ENCODE measurements at regions not wholly inside any gene's neighbourhood (a gene's known extent, or its start where the extent isn't known, plus 50 kb on each side); places are given as distances from the start of the nearest gene placed in this dataset.
A peak's percentile ranks its signal among the peaks of the same experiment; 100 is the strongest.
"Not testable (repeated sequence)": the region's sequence is repeated elsewhere in the genome, so short reads cannot be mapped to it uniquely, and the experiment has no call there.

- H3K23ac ChIP-seq (ENCODE audit: low read depth, low read length, poor library complexity) = no peak overlapping the region
- H3K4me2 ChIP-seq (ENCODE audit: insufficient read depth, low read length, poor library complexity, severe bottlenecking) = no peak overlapping the region
- DNase-seq (ENCODE audit: low spot score) = no peak
- H3K4me3 ChIP-seq (ENCODE audit: low read length in 2 of 2) = no peak overlapping the region
- H4K8ac ChIP-seq (ENCODE audit: low read depth, low read length) = no peak overlapping the region
- H2BK120ac ChIP-seq (ENCODE audit: low read depth, low read length) = no peak overlapping the region
- no peak overlapping the region for H4K91ac ChIP-seq (ENCODE audit: low read depth, low read length, poor library complexity)
- H3K27ac ChIP-seq (replicated peaks; ENCODE audit: low read length) = no peak overlapping the region
- H3K18ac ChIP-seq (ENCODE audit: low read length) = no peak overlapping the region
- no peak overlapping the region for H2BK15ac ChIP-seq (ENCODE audit: low read length)
- no peak overlapping the region for H2BK12ac ChIP-seq (ENCODE audit: low read length)
- H3K9ac ChIP-seq (ENCODE audit: low read depth, low read length, poor library complexity) = no peak overlapping the region
- no peaks in the 10 kb centered on the region for H3K79me1 ChIP-seq (ENCODE audit: low read depth, low read length)
- H3K9me3 ChIP-seq (replicated peaks in 1 of 2; ENCODE audit: control insufficient read depth in 2 of 2, insufficient read depth in 1 of 2, low read depth in 1 of 2, low read length in 2 of 2) = no peaks in the 10 kb centered on the region
- no peak overlapping the region for H3K14ac ChIP-seq (ENCODE audit: low read length)
- H2AK5ac ChIP-seq (ENCODE audit: low read depth, low read length) = no peak overlapping the region
- H2BK5ac ChIP-seq (ENCODE audit: low read length) = no peak overlapping the region
- H3K4ac ChIP-seq (ENCODE audit: low read length) = no peak overlapping the region
- H2AFZ ChIP-seq (ENCODE audit: low read length) = peak overlapping the region; percentile 58
- no CpG with 5 or more reads among the region's 6 CpGs for WGBS, 2 donors (ENCODE audit: extremely low coverage in 2 of 2, insufficient read length in 2 of 2, insufficient replicate concordance in 1 of 2)
- H3K27me3 ChIP-seq (ENCODE audit: control insufficient read depth in 3 of 3, insufficient read depth in 3 of 3, low read depth in 1 of 3, low read length in 3 of 3) = no peaks in the 10 kb centered on the region
- no peaks in the 10 kb centered on the region for H3K36me3 ChIP-seq (replicated peaks in 1 of 2; ENCODE audit: control insufficient read depth in 2 of 2, insufficient read depth in 2 of 2, low read length in 2 of 2)
- H3K4me1 ChIP-seq (ENCODE audit: control insufficient read depth in 2 of 2, insufficient read depth in 1 of 2, low read depth in 1 of 2, low read length in 2 of 2) = no peaks in the 10 kb centered on the region
Observed at GRCh38 chr13:80901111-80901510, 560.2 kb upstream of the SPRY2 start.

GRCh38 chr13:80900561-80900960, 559.6 kb upstream of the SPRY2 start:
- peak overlapping the region; percentile 58 for H2AFZ ChIP-seq (ENCODE audit: low read length)
- H3K18ac ChIP-seq (ENCODE audit: low read length) = no peak overlapping the region
- H3K23ac ChIP-seq (ENCODE audit: low read depth, low read length, poor library complexity) = no peak overlapping the region
- H3K4me2 ChIP-seq (ENCODE audit: insufficient read depth, low read length, poor library complexity, severe bottlenecking) = no peak overlapping the region
- H3K9ac ChIP-seq (ENCODE audit: low read depth, low read length, poor library complexity) = no peak overlapping the region
- H3K9me3 ChIP-seq (replicated peaks in 1 of 2; ENCODE audit: control insufficient read depth in 2 of 2, insufficient read depth in 1 of 2, low read depth in 1 of 2, low read length in 2 of 2) = no peaks in the 10 kb centered on the region
- no peak overlapping the region for H3K27ac ChIP-seq (replicated peaks; ENCODE audit: low read length)
- no peak for DNase-seq (ENCODE audit: low spot score)
- no peak overlapping the region for H2BK15ac ChIP-seq (ENCODE audit: low read length)
- H3K36me3 ChIP-seq (replicated peaks in 1 of 2; ENCODE audit: control insufficient read depth in 2 of 2, insufficient read depth in 2 of 2, low read length in 2 of 2) = no peaks in the 10 kb centered on the region
- H2AK5ac ChIP-seq (ENCODE audit: low read depth, low read length) = no peak overlapping the region
- no peak overlapping the region for H2BK5ac ChIP-seq (ENCODE audit: low read length)
- no peaks in the 10 kb centered on the region for H3K79me1 ChIP-seq (ENCODE audit: low read depth, low read length)
- no peak overlapping the region for H3K14ac ChIP-seq (ENCODE audit: low read length)
- no peaks in the 10 kb centered on the region for H3K27me3 ChIP-seq (ENCODE audit: control insufficient read depth in 3 of 3, insufficient read depth in 3 of 3, low read depth in 1 of 3, low read length in 3 of 3)
- H3K4ac ChIP-seq (ENCODE audit: low read length) = no peak overlapping the region
- H3K4me3 ChIP-seq (ENCODE audit: low read length in 2 of 2) = no peak overlapping the region
- no peak overlapping the region for H2BK120ac ChIP-seq (ENCODE audit: low read depth, low read length)
- H4K8ac ChIP-seq (ENCODE audit: low read depth, low read length) = no peak overlapping the region
- H2BK12ac ChIP-seq (ENCODE audit: low read length) = no peak overlapping the region
- H4K91ac ChIP-seq (ENCODE audit: low read depth, low read length, poor library complexity) = no peak overlapping the region
- no peaks in the 10 kb centered on the region for H3K4me1 ChIP-seq (ENCODE audit: control insufficient read depth in 2 of 2, insufficient read depth in 1 of 2, low read depth in 1 of 2, low read length in 2 of 2)

GRCh38 chr13:80897641-80898040, 556.7 kb upstream of the SPRY2 start:
- not testable (repeated sequence) for H2AK5ac ChIP-seq (ENCODE audit: low read depth, low read length); H3K36me3 ChIP-seq (replicated peaks in 1 of 2; ENCODE audit: control insufficient read depth in 2 of 2, insufficient read depth in 2 of 2, low read length in 2 of 2); H3K4ac ChIP-seq (ENCODE audit: low read length); H2BK12ac ChIP-seq (ENCODE audit: low read length); DNase-seq (ENCODE audit: low spot score); H3K4me1 ChIP-seq (ENCODE audit: control insufficient read depth in 2 of 2, insufficient read depth in 1 of 2, low read depth in 1 of 2, low read length in 2 of 2); H3K4me2 ChIP-seq (ENCODE audit: insufficient read depth, low read length, poor library complexity, severe bottlenecking); H3K18ac ChIP-seq (ENCODE audit: low read length); H4K91ac ChIP-seq (ENCODE audit: low read depth, low read length, poor library complexity); H3K14ac ChIP-seq (ENCODE audit: low read length); H2BK15ac ChIP-seq (ENCODE audit: low read length); H2BK5ac ChIP-seq (ENCODE audit: low read length); H3K9me3 ChIP-seq (replicated peaks in 1 of 2; ENCODE audit: control insufficient read depth in 2 of 2, insufficient read depth in 1 of 2, low read depth in 1 of 2, low read length in 2 of 2); H3K9ac ChIP-seq (ENCODE audit: low read depth, low read length, poor library complexity); H2AFZ ChIP-seq (ENCODE audit: low read length); H3K79me1 ChIP-seq (ENCODE audit: low read depth, low read length); H3K4me3 ChIP-seq (ENCODE audit: low read length in 2 of 2); H2BK120ac ChIP-seq (ENCODE audit: low read depth, low read length); H3K27ac ChIP-seq (replicated peaks; ENCODE audit: low read length); H3K27me3 ChIP-seq (ENCODE audit: control insufficient read depth in 3 of 3, insufficient read depth in 3 of 3, low read depth in 1 of 3, low read length in 3 of 3); H3K23ac ChIP-seq (ENCODE audit: low read depth, low read length, poor library complexity); H4K8ac ChIP-seq (ENCODE audit: low read depth, low read length)
- no CpG with 5 or more reads among the region's 4 CpGs for WGBS, 2 donors (ENCODE audit: extremely low coverage in 2 of 2, insufficient read length in 2 of 2, insufficient replicate concordance in 1 of 2)

- Histone ChIP-seq H2BK15ac (ENCODE audit: low read length) (no peak overlapping the region), H2BK120ac (ENCODE audit: low read depth, low read length) (no peak overlapping the region), H3K18ac (ENCODE audit: low read length) (no peak overlapping the region), H2AK5ac (ENCODE audit: low read depth, low read length) (no peak overlapping the region), H3K4ac (ENCODE audit: low read length) (no peak overlapping the region), H2BK5ac (ENCODE audit: low read length) (no peak overlapping the region), H3K36me3 (replicated peaks in 1 of 2; ENCODE audit: control insufficient read depth in 2 of 2, insufficient read depth in 2 of 2, low read length in 2 of 2) (no peaks in the 10 kb centered on the region), H4K8ac (ENCODE audit: low read depth, low read length) (no peak overlapping the region), H3K9ac (ENCODE audit: low read depth, low read length, poor library complexity) (no peak overlapping the region), H3K4me2 (ENCODE audit: insufficient read depth, low read length, poor library complexity, severe bottlenecking) (no peak overlapping the region), H3K23ac (ENCODE audit: low read depth, low read length, poor library complexity) (no peak overlapping the region), H2AFZ (ENCODE audit: low read length) (peak overlapping the region; percentile 14), H3K27ac (replicated peaks; ENCODE audit: low read length) (no peak overlapping the region), H3K9me3 (replicated peaks in 1 of 2; ENCODE audit: control insufficient read depth in 2 of 2, insufficient read depth in 1 of 2, low read depth in 1 of 2, low read length in 2 of 2) (no peaks in the 10 kb centered on the region), H4K91ac (ENCODE audit: low read depth, low read length, poor library complexity) (no peak overlapping the region), H3K4me3 (ENCODE audit: low read length in 2 of 2) (no peak overlapping the region), H2BK12ac (ENCODE audit: low read length) (no peak overlapping the region), H3K14ac (ENCODE audit: low read length) (no peak overlapping the region), H3K27me3 (ENCODE audit: control insufficient read depth in 3 of 3, insufficient read depth in 3 of 3, low read depth in 1 of 3, low read length in 3 of 3) (no peaks in the 10 kb centered on the region), H3K4me1 (ENCODE audit: control insufficient read depth in 2 of 2, insufficient read depth in 1 of 2, low read depth in 1 of 2, low read length in 2 of 2) (no peaks in the 10 kb centered on the region), H3K79me1 (ENCODE audit: low read depth, low read length) (no peaks in the 10 kb centered on the region)
- no peak for DNase-seq (ENCODE audit: low spot score)
- WGBS, 2 donors (ENCODE audit: extremely low coverage in 2 of 2, insufficient read length in 2 of 2, insufficient replicate concordance in 1 of 2) = no CpG with 5 or more reads among the region's 1 CpG
Observed at GRCh38 chr13:80894917-80895316, 554.0 kb upstream of the SPRY2 start.

Measured in neuronal stem cell (in vitro differentiated cells).